A673 (cell line): ENCODE measurements at regions not wholly inside any gene's neighbourhood (a gene's known extent, or its start where the extent isn't known, plus 50 kb on each side); places are given as distances from the start of the nearest gene placed in this dataset.

ENCODE experiments used
- BruUV-seq: library from RNA; stranded (reverse); fragments of 400-500 nt; replicated peaks from 2 replicates; lab custom pipeline; 2021; lab: Mats Ljungman, UMichigan
- CTCF ChIA-PET: fragments of 300-600 bp; sonication (Branson Sonifier 250); formaldehyde crosslinking; loops from one replicate; lab custom pipeline; 2022; ENCODE audit warnings: antibody characterized with exemption; lab: Charles Lee
- POLR2A ChIA-PET: fragments of 300-600 bp; sonication (Branson Sonifier 250); formaldehyde crosslinking; loops from one replicate; lab custom pipeline; 2022; ENCODE audit warnings: antibody characterized with exemption; ENCODE audit not compliant: low non-redundant PET; lab: Charles Lee
- DNase-seq: peaks from one replicate; pipeline ENCODE4 v3.0.0-alpha.2; 2015; ENCODE audit warnings: low spot score
- H3K27ac ChIP-seq: fragments of 200-600 bp; sonication (generic); 2 replicates; pipeline ENCODE4 v1.5.1; 2016; ENCODE audit warnings: mixed run types, low read depth, mild to moderate bottlenecking, mixed read lengths, antibody characterized with exemption, low read length; ENCODE audit not compliant: poor library complexity, severe bottlenecking
- H3K27me3 ChIP-seq: fragments of 200-600 bp; sonication (generic); replicated peaks from 2 replicates; pipeline ENCODE4 v1.6.1; 2017; ENCODE audit warnings: mixed run types, low read depth, mild to moderate bottlenecking, mixed read lengths, antibody characterized with exemption, low read length; ENCODE audit not compliant: insufficient read depth, poor library complexity
- H3K36me3 ChIP-seq: fragments of 200-600 bp; sonication (generic); 2 replicates; pipeline ENCODE4 v1.6.1; 2016; ENCODE audit warnings: mixed run types, mild to moderate bottlenecking, mixed read lengths, antibody characterized with exemption, low read length; ENCODE audit not compliant: insufficient read depth, poor library complexity, severe bottlenecking
- H3K4me1 ChIP-seq: fragments of 200-600 bp; sonication (generic); 2 replicates; pipeline ENCODE4 v1.6.1; 2017; ENCODE audit warnings: mixed run types, mild to moderate bottlenecking, mixed read lengths, antibody characterized with exemption, low read length; ENCODE audit not compliant: insufficient read depth, poor library complexity, severe bottlenecking
- H3K4me3 ChIP-seq: fragments of 200-600 bp; sonication (generic); 2 replicates; pipeline ENCODE4 v1.5.1; 2016; ENCODE audit warnings: low read depth, mixed run types, mild to moderate bottlenecking, mixed read lengths, low read length; ENCODE audit not compliant: poor library complexity, severe bottlenecking
- H3K9me3 ChIP-seq: fragments of 200-600 bp; sonication (generic); 2 replicates; pipeline ENCODE4 v1.6.1; 2016; ENCODE audit warnings: mixed run types, low read depth, mild to moderate bottlenecking, mixed read lengths, antibody characterized with exemption, low read length; ENCODE audit not compliant: poor library complexity, severe bottlenecking
- CTCF ChIP-seq: fragments of 300-800, 200-600 bp; sonication (generic); conservative IDR thresholded peaks from 2 replicates; pipeline ENCODE4 v1.5.1; 2017; ENCODE audit warnings: low read depth, mild to moderate bottlenecking, antibody characterized with exemption, low read length, moderate library complexity, mixed read lengths
- EZH2 ChIP-seq: fragments of 200-600 bp; sonication (generic); IDR thresholded peaks from 2 replicates; pipeline ENCODE4 v1.6.1; 2017; ENCODE audit warnings: borderline replicate concordance, low read depth, mild to moderate bottlenecking, mixed read lengths, antibody characterized with exemption, low read length; ENCODE audit not compliant: poor library complexity, severe bottlenecking
- intact Hi-C: fragments of 100-400 bp; cut with micrococcal nuclease; formaldehyde crosslinking; loops from one replicate; pipeline ENCODE4 v1.10.0; 2022; ENCODE audit not compliant: unreplicated experiment

DNA sequence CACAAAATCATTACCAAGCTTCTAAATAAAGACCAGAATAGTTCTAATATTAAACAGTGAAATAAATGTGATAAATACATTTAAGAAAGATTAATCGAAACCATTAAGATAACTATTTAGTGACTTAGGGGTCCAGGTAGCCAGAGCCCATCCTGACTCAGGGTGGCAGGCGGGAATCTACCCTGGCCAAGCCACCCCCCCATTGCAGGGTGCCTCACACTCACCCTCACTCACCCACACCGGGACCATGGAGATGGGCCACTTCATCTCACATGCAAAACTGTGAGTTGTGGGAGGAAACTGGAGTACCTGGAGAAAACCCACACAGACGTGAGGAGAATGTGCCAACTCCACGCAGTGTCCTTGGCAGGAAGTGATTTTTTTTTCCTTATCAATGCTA is 237.6 kb upstream of the HAND2 start:
- ChIA-PET CTCF (no interaction called here), POLR2A (no interaction called here)
- Histone ChIP-seq H3K9me3 (no peaks in the 10 kb centered on the region), H3K4me3 (no peak overlapping the region), H3K27me3 (no peaks in the 10 kb centered on the region), H3K27ac (no peak overlapping the region), H3K36me3 (no peaks in the 10 kb centered on the region), H3K4me1 (no peaks in the 10 kb centered on the region)
- no TSS peak for BruUV-seq
- intact Hi-C loops = no loop called here
- no peak for DNase-seq
- TF ChIP-seq CTCF = no peak
- no peak for TF ChIP-seq EZH2

- H3K9me3 ChIP-seq = no peaks in the 10 kb centered on the region
- ChIA-PET CTCF (no interaction called here), POLR2A (no interaction called here)
- intact Hi-C loops = no loop called here
- H3K27me3 ChIP-seq = no peaks in the 10 kb centered on the region
- no peak overlapping the region for H3K27ac ChIP-seq
- no peaks in the 10 kb centered on the region for H3K4me1 ChIP-seq
- no peak overlapping the region for H3K4me3 ChIP-seq
- no TSS peak for BruUV-seq
- DNase-seq = no peak
- H3K36me3 ChIP-seq = no peaks in the 10 kb centered on the region
- TF ChIP-seq CTCF (no peak), EZH2 (no peak)
Measured at GRCh38 chr4:173766171-173766600, 236.2 kb upstream of the HAND2 start.

DNA sequence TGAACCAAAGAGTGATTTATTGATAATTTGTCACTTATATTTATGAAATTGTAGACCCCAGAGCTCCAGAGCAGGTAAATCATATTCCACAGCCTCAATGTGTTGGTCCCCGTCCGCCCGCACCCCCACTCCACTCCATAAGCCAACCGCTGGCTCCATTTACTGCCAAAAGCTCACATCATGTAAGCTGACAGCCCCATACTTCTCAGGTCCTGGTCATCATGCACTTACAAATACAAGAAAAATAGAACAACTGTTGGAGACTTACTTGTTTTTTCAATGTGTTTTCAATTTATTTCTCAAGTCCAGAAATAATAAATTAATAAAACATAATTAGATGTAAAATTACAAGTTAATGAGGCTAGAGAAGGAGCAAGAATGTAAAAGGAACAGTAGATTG is 235.7 kb upstream of the HAND2 start:
- ChIA-PET CTCF (no interaction called here), POLR2A (no interaction called here)
- H3K9me3 ChIP-seq = no peaks in the 10 kb centered on the region
- no peak for TF ChIP-seq CTCF
- TF ChIP-seq EZH2 = no peak
- no peaks in the 10 kb centered on the region for H3K36me3 ChIP-seq
- H3K4me3 ChIP-seq = no peak overlapping the region
- no peak for DNase-seq
- H3K27ac ChIP-seq = no peak overlapping the region
- no peaks in the 10 kb centered on the region for H3K4me1 ChIP-seq
- no TSS peak for BruUV-seq
- no peaks in the 10 kb centered on the region for H3K27me3 ChIP-seq
- intact Hi-C loops = no loop called here
